Fibroblast of mammary gland (primary cell): ENCODE measurements at regions not wholly inside any gene's neighbourhood (a gene's known extent, or its start where the extent isn't known, plus 50 kb on each side); places are given as distances from the start of the nearest gene placed in this dataset.

Experiments used
- DNase-seq: peaks from one replicate; pipeline ENCODE4 v3.0.0-alpha.2; 2010; ENCODE audit warnings: low read depth
- H3K4me3 ChIP-seq: 2 replicates; pipeline ENCODE4 v1.5.1; 2011; ENCODE audit warnings: low read depth, mild to moderate bottlenecking, low read length, moderate library complexity; ENCODE audit not compliant: control insufficient read depth
- CTCF ChIP-seq: conservative IDR thresholded peaks from 2 replicates; pipeline ENCODE4 v1.5.1; 2011; ENCODE audit warnings: low read depth, low read length, inconsistent platforms; ENCODE audit not compliant: control insufficient read depth, insufficient read depth

GRCh38 chr5:56516035-56516434, 282.9 kb upstream of the ANKRD55 start:
- TF ChIP-seq CTCF = no peak
- no peak overlapping the region for H3K4me3 ChIP-seq
- DNase-seq = no peak

- no peak for DNase-seq
- no peak for TF ChIP-seq CTCF
- no peak overlapping the region for H3K4me3 ChIP-seq
Measured at GRCh38 chr5:56515011-56515410, 281.9 kb upstream of the ANKRD55 start.

- DNase-seq = no peak
- TF ChIP-seq CTCF = no peak
- no peak overlapping the region for H3K4me3 ChIP-seq
Measured at GRCh38 chr5:56514245-56514644, 281.1 kb upstream of the ANKRD55 start.

- DNase-seq = no peak
- TF ChIP-seq CTCF = no peak
- no peak overlapping the region for H3K4me3 ChIP-seq
Measured at GRCh38 chr5:56513141-56513540, 280.0 kb upstream of the ANKRD55 start.

- peak; percentile 17 for DNase-seq
- TF ChIP-seq CTCF = no peak
- H3K4me3 ChIP-seq = no peak overlapping the region
Measured at GRCh38 chr5:56512313-56512996, 279.3 kb upstream of the ANKRD55 start.

- H3K4me3 ChIP-seq = no peak overlapping the region
- no peak for DNase-seq
- TF ChIP-seq CTCF = no peak
Measured at GRCh38 chr5:56511326-56511841, 278.3 kb upstream of the ANKRD55 start.
